ENCODE measurements at regions not wholly inside any gene's neighbourhood (a gene's known extent, or its start where the extent isn't known, plus 50 kb on each side); places are given as distances from the start of the nearest gene placed in this dataset.

DNA sequence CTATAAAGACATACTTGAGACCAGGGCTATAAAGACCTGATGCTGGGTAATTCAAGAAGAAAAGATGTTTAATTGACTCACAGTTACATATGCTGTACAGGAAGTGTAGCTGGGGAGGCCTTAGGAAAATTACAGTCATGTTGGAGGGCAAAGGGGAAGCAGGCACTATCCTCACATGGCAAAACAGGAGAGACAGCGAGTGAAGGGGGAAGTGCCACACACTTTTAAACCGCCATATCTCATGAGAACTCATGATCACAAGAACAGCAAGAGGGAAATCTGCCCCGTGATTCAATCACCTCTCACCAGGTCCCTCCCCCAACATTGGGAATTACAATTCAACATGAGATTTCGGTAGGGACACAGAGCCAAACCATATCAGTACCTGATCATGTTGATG is 89.9 kb upstream of the ADAMTSL1 start:
- TF ChIP-seq, protein P1, sequence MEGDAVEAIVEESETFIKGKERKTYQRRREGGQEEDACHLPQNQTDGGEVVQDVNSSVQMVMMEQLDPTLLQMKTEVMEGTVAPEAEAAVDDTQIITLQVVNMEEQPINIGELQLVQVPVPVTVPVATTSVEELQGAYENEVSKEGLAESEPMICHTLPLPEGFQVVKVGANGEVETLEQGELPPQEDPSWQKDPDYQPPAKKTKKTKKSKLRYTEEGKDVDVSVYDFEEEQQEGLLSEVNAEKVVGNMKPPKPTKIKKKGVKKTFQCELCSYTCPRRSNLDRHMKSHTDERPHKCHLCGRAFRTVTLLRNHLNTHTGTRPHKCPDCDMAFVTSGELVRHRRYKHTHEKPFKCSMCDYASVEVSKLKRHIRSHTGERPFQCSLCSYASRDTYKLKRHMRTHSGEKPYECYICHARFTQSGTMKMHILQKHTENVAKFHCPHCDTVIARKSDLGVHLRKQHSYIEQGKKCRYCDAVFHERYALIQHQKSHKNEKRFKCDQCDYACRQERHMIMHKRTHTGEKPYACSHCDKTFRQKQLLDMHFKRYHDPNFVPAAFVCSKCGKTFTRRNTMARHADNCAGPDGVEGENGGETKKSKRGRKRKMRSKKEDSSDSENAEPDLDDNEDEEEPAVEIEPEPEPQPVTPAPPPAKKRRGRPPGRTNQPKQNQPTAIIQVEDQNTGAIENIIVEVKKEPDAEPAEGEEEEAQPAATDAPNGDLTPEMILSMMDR (conservative IDR thresholded peaks at IDR 0.05; ENCODE audit: low read depth, low read length), result no peak
- no peak overlapping the region for H3K4me3 ChIP-seq (ENCODE audit: low read depth, low read length)
- no peak for DNase-seq (ENCODE audit: low read depth)

DNA sequence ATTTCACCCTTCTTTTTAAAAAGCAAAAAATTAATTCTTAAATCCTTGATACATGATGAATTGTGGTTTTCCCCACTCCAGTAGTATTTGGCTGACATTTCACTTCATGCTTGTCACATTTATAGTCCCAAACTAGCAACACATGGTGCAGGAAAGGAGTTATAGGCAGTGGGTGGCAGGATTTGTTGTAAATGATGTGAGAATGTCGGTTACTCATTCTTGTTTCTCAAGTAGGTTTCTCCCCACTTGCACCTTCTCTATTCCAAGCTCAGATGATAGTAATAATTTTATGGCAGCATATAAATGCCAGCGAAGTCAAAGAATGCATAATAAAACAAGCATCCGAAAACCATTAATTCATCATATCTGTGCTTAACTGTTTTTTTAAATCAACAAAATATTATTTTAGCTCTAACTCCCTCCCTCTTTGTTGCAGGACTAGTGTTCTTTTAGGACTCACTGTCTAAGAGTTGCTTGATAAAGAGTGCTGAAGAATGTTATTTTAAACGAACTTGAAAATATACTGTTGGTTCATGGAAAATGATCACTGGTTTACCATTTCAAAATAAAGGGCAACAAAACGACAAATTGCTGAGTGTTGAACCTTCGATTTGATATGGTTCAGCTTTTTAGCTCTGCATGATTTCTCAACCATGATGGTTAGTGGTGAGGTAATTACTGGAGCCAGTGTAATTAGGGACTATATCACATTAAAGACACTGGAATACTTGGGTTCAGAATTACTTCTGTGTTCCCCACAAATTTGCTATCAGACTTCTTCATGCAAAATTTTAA is 88.1 kb upstream of the ADAMTSL1 start:
- H3K4me3 ChIP-seq (ENCODE audit: low read depth, low read length), result no peak overlapping the region
- DNase-seq (ENCODE audit: low read depth), result no peak
- TF ChIP-seq, protein P1 (conservative IDR thresholded peaks at IDR 0.05; ENCODE audit: low read depth, low read length), result no peak

DNA sequence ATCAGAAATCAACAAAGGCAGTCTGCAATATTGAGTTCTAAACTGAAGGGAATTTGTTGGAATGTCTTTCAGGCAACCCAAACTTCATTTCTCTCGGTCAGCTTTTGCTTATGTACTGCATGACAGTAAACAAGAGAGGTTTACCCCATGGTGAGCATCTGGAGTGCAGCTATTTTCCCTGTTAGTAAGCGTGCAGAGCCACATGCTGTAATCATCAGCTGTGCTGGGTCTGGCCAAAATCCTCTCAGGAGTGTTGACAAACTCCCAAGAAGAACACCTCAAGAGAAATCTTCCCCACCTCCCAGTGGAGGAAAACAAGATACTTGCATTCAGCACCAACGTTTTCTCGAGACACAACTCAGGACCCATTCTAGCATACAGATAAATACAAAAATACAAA is 83.6 kb upstream of the ADAMTSL1 start:
- TF ChIP-seq, protein P1 (conservative IDR thresholded peaks at IDR 0.05; ENCODE audit: low read depth, low read length), result no peak
- no peak for DNase-seq (ENCODE audit: low read depth)
- H3K4me3 ChIP-seq (ENCODE audit: low read depth, low read length), result no peak overlapping the region

DNA sequence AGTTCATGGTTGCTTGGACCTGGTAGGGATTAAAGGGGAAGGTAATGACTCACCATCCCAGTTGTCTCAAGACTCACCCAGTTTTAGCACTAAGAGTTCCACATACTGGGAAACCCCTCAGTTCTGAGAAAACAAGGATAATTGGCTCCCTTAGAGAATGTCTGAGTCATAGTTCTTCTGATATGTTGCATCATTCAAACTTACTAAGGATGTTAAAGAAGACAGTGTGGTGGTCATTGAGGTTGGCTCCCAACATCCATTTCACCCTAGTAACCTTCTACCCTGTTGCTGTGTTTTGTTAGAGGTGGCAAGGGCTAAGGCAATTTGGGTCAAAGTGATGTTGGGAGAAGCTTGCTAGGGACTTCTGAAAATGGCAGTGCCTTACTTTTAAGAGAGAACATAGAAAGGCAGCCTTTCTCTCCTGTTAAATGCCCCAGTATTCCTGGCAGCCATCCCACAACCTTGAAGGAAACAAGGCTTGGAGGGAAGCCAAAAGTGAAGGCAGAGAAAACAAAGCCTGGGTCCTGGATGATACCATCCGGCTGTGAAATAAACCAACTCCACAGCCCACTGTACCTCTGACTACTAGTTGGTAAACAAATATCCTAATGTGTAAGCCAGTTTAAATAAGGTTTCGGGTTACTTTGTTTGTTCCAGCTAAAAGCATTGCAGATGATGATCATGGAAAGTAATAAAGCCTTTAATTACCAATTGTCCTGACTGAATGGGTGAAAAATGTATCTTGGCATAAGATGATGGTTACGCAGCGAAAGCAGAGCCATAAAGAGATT is 80.4 kb upstream of the ADAMTSL1 start:
- H3K4me3 ChIP-seq (ENCODE audit: low read depth, low read length), result no peak overlapping the region
- TF ChIP-seq, protein P1 (conservative IDR thresholded peaks at IDR 0.05; ENCODE audit: low read depth, low read length), result no peak
- peak; percentile 100 for DNase-seq (ENCODE audit: low read depth)

DNA sequence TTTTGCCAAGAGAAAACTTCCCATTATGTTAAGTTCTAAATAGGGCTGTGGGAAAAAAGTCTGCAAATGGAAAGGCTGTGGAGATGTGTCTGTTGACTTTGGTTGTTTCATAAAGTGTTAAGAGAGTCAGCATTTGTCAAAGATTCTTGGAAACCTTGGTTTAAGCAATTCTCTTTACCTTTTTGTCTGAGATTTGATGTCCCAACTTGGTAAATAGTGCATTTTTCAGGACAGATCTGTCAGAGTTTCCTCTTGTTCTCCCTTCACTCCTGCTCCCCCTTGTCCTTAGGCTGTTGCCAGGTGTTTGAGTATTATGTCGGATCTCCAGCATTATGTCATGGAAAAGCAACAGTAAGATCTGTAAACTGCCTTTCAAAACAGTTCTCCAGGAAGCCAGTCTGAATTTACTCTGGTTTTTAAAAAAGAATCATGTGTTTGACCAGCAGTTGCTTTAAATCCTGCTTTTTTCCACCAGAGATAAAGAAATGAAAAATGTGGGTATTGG is 79.1 kb upstream of the ADAMTSL1 start:
- DNase-seq (ENCODE audit: low read depth), result no peak
- H3K4me3 ChIP-seq (ENCODE audit: low read depth, low read length), result no peak overlapping the region
- TF ChIP-seq, protein P1 (conservative IDR thresholded peaks at IDR 0.05; ENCODE audit: low read depth, low read length), result no peak

DNA sequence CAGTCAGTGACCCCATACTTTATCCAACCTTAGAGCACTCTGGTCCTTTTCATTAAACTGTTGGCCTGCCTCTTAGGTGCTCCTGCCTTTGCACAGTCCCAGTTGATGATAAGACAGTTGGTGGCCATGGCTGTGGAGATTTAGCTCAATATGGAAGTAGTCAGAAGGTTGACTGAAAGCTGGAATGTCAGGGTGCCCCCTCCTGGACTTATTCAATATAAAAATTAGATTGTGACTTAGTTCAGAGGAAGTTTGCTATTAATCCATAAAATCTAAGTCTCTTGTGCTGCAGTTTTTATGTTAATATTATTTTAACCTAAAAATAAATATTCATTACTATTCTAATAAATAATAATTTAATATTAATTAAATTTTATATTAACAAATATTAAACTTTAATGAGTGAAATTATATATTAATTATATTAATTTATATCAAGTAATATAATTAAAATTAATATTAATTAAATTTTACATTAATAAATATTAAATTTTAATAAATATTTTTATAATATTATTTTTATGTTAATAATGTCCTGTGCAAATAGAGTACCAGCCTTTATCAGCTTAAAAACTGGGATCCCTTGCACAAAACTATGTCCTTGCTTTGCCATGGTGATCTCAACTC is 77.7 kb upstream of the ADAMTSL1 start:
- DNase-seq (ENCODE audit: low read depth), result no peak

More for the DNA sequence above, 77.7 kb upstream of the ADAMTSL1 start:
- H3K4me3 ChIP-seq (ENCODE audit: low read depth, low read length), result no peak overlapping the region
- TF ChIP-seq, protein P1 (conservative IDR thresholded peaks at IDR 0.05; ENCODE audit: low read depth, low read length), result peak; percentile 50

Data from epithelial cell of proximal tubule (primary cell).